SK-N-SH (cell line): ENCODE measurements at regions not wholly inside any gene's neighbourhood (a gene's known extent, or its start where the extent isn't known, plus 50 kb on each side); places are given as distances from the start of the nearest gene placed in this dataset.

Source experiments
- CHD2 ChIP-seq: fragments of 150-350 bp; IDR thresholded peaks from 2 replicates; pipeline ENCODE4 v1.6.1; 2018; ENCODE audit warnings: low read length; ENCODE audit not compliant: partially characterized antibody
- CTCF ChIP-seq: fragments of 200-600 bp; sonication (generic); IDR thresholded peaks from 2 replicates; pipeline ENCODE4 v1.6.1; 2017; ENCODE audit warnings: antibody characterized with exemption, mild to moderate bottlenecking, moderate library complexity
- ELF1 ChIP-seq: IDR thresholded peaks from 2 replicates; pipeline ENCODE4 v1.4.0; 2012
- EZH2phosphoT487 ChIP-seq: fragments of 200-600 bp; sonication (generic); IDR thresholded peaks from 2 replicates; pipeline ENCODE4 v1.6.1; 2017; ENCODE audit warnings: low read depth, mixed run types, mild to moderate bottlenecking, antibody characterized with exemption, moderate library complexity, borderline replicate concordance
- FOXJ3 ChIP-seq: sonication (generic); formaldehyde crosslinking; IDR thresholded peaks from 2 replicates; pipeline ENCODE4 v1.5.1; 2020; ENCODE audit warnings: mild to moderate bottlenecking, missing genetic modification reagents
- MAX ChIP-seq: IDR thresholded peaks from 2 replicates; pipeline ENCODE4 v1.4.0; 2012; ENCODE audit warnings: low read depth
- NRF1 ChIP-seq: IDR thresholded peaks from 2 replicates; pipeline ENCODE4 v1.6.1; 2012; ENCODE audit warnings: low read depth, mild to moderate bottlenecking, low read length
- POLR2AphosphoS5 ChIP-seq: IDR thresholded peaks from 2 replicates; pipeline ENCODE4 v1.6.1; 2012; ENCODE audit warnings: low read depth, low read length
- RCOR1 ChIP-seq: fragments of 150-350 bp; IDR thresholded peaks from 2 replicates; pipeline ENCODE4 v1.6.1; 2017; ENCODE audit warnings: antibody characterized with exemption, low read length
- REST ChIP-seq: IDR thresholded peaks from 2 replicates; pipeline ENCODE4 v1.6.1; 2012; ENCODE audit warnings: mild to moderate bottlenecking, low read depth, low read length, moderate library complexity
- RXRA ChIP-seq: IDR thresholded peaks from 2 replicates; pipeline ENCODE4 v1.4.0; 2012; ENCODE audit warnings: low read depth, mild to moderate bottlenecking, borderline replicate concordance
- TAF1 ChIP-seq: IDR thresholded peaks from 2 replicates; pipeline ENCODE4 v1.6.1; 2012; ENCODE audit warnings: low read depth, mild to moderate bottlenecking, low read length, moderate library complexity, borderline replicate concordance
- TEAD4 ChIP-seq: IDR thresholded peaks from 2 replicates; pipeline ENCODE4 v1.4.0; 2012; ENCODE audit warnings: mild to moderate bottlenecking, borderline replicate concordance; ENCODE audit not compliant: insufficient read depth
- YY1 ChIP-seq: IDR thresholded peaks from 2 replicates; pipeline ENCODE4 v1.4.0; 2012; ENCODE audit warnings: low read depth, mild to moderate bottlenecking

- TF ChIP-seq CTCF, result no peak
- TF ChIP-seq CHD2, result no peak
- TF ChIP-seq YY1, result no peak
- TF ChIP-seq ELF1, result no peak
- TF ChIP-seq POLR2AphosphoS5, result no peak
- TF ChIP-seq REST, result no peak
- TF ChIP-seq MAX, result no peak
- TF ChIP-seq RXRA, result no peak
- TF ChIP-seq TAF1, result no peak
- no peak for TF ChIP-seq NRF1
- TF ChIP-seq EZH2phosphoT487, result no peak
- TF ChIP-seq TEAD4, result no peak
- TF ChIP-seq RCOR1, result no peak
- TF ChIP-seq FOXJ3 (CRISPR knock-in tag), result no peak
Observed at GRCh38 chr2:48132271-48132625, 182.2 kb upstream of the FOXN2 start.
